ENCODE measurements at regions not wholly inside any gene's neighbourhood (a gene's known extent, or its start where the extent isn't known, plus 50 kb on each side); places are given as distances from the start of the nearest gene placed in this dataset.

DNA sequence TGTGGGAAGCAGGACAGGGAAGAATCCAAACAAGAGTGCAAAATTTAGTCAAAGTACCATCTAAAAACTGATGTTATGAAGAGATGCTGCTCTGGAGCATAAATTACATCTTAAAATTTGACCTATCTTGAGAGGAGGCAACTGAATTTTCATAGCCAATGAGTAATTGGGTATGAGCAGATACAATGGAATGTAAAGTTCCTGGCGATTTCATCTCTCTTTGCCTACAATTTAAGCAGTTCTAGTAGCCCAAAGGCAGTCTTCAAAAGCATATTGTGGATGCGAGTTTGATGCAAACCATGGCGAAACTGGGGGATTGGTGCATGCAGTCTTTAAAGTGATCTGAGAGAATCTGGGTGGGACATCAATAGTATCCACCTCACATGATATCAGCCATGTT lies 1265.9 kb downstream of the BRINP3 start:
- intact Hi-C loops (cut with micrococcal nuclease; ENCODE audit: unreplicated experiment) = no loop called here
- H3K9me3 ChIP-seq (ENCODE audit: low read length) = no peaks in the 10 kb centered on the region
- TF ChIP-seq, protein P1, sequence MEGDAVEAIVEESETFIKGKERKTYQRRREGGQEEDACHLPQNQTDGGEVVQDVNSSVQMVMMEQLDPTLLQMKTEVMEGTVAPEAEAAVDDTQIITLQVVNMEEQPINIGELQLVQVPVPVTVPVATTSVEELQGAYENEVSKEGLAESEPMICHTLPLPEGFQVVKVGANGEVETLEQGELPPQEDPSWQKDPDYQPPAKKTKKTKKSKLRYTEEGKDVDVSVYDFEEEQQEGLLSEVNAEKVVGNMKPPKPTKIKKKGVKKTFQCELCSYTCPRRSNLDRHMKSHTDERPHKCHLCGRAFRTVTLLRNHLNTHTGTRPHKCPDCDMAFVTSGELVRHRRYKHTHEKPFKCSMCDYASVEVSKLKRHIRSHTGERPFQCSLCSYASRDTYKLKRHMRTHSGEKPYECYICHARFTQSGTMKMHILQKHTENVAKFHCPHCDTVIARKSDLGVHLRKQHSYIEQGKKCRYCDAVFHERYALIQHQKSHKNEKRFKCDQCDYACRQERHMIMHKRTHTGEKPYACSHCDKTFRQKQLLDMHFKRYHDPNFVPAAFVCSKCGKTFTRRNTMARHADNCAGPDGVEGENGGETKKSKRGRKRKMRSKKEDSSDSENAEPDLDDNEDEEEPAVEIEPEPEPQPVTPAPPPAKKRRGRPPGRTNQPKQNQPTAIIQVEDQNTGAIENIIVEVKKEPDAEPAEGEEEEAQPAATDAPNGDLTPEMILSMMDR (conservative IDR thresholded peaks at IDR 0.05; ENCODE audit: low read length) = no peak
- no peak for TF ChIP-seq EZH2phosphoT487 (IDR thresholded peaks at IDR 0.05; ENCODE audit: borderline replicate concordance, low read depth, low read length)
- no peaks in the 10 kb centered on the region for H3K9me2 ChIP-seq (ENCODE audit: insufficient read depth, low read length)
- no peak overlapping the region for H3K4me3 ChIP-seq (ENCODE audit: low read depth, low read length, poor library complexity, severe bottlenecking)
- ChIA-PET CTCF (ENCODE audit: unreplicated experiment) (no interaction called here), POLR2A (no interaction called here)
- BruUV-seq (replicated peaks) = no TSS peak
- H4K20me1 ChIP-seq (ENCODE audit: insufficient read depth, low read length) = no peaks in the 10 kb centered on the region
- no peaks in the 10 kb centered on the region for H3K4me1 ChIP-seq (ENCODE audit: insufficient read depth, low read length, poor library complexity, severe bottlenecking)
- H3K27ac ChIP-seq (ENCODE audit: low read depth, low read length, poor library complexity, severe bottlenecking) = no peak overlapping the region
- no peaks in the 10 kb centered on the region for H3K36me3 ChIP-seq (ENCODE audit: insufficient read depth, low read length)
- no peak overlapping the region for H3K4me2 ChIP-seq (ENCODE audit: low read length)
- no peak for DNase-seq (ENCODE audit: low spot score)
- H3K79me2 ChIP-seq (ENCODE audit: insufficient read depth, low read depth, low read length) = no peaks in the 10 kb centered on the region
- H2AFZ ChIP-seq (ENCODE audit: low read length) = no peak overlapping the region

GRCh38 chr1:189212606-189213005 lies 1265.1 kb downstream of the BRINP3 start:
- H3K79me2 ChIP-seq (ENCODE audit: insufficient read depth, low read depth, low read length) = no peaks in the 10 kb centered on the region
- no peak for TF ChIP-seq EZH2phosphoT487 (IDR thresholded peaks at IDR 0.05; ENCODE audit: borderline replicate concordance, low read depth, low read length)
- TF ChIP-seq, protein P1 (conservative IDR thresholded peaks at IDR 0.05; ENCODE audit: low read length) = no peak
- no peak overlapping the region for H3K27ac ChIP-seq (ENCODE audit: low read depth, low read length, poor library complexity, severe bottlenecking)
- H3K9me2 ChIP-seq (ENCODE audit: insufficient read depth, low read length) = no peaks in the 10 kb centered on the region
- DNase-seq (ENCODE audit: low spot score) = no peak
- no peak overlapping the region for H3K4me2 ChIP-seq (ENCODE audit: low read length)
- H2AFZ ChIP-seq (ENCODE audit: low read length) = no peak overlapping the region
- no peaks in the 10 kb centered on the region for H3K4me1 ChIP-seq (ENCODE audit: insufficient read depth, low read length, poor library complexity, severe bottlenecking)
- H3K4me3 ChIP-seq (ENCODE audit: low read depth, low read length, poor library complexity, severe bottlenecking) = no peak overlapping the region
- H3K36me3 ChIP-seq (ENCODE audit: insufficient read depth, low read length) = no peaks in the 10 kb centered on the region
- ChIA-PET POLR2A (interaction anchor here (1.1 kb wide), 1 partner anchor 10 kb away, joined by 3 read pairs; no protein-coding TSS in a partner anchor), CTCF (ENCODE audit: unreplicated experiment) (no interaction called here)
- H3K9me3 ChIP-seq (ENCODE audit: low read length) = no peaks in the 10 kb centered on the region
- intact Hi-C loops (cut with micrococcal nuclease; ENCODE audit: unreplicated experiment) = no loop called here
- no peaks in the 10 kb centered on the region for H4K20me1 ChIP-seq (ENCODE audit: insufficient read depth, low read length)
- no TSS peak for BruUV-seq (replicated peaks)

DNA sequence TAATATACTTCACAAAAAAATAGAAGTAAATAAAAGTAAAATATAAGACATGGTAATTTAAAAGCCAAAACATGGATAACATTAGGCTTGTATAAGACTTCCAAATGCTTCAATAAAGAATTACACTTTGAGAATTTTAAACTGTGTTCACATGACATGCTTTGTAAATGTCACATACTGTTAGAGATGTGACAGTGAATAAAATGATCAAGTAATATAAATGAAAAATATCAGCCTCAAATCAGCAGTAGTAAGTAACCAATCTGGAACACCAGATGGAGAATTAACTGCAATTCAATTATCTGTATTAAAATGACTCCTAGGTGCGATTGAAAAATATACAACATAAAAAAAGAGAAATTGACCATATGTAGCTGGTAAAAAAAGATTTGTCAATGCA lies 1260.8 kb downstream of the BRINP3 start:
- no peak for DNase-seq (ENCODE audit: low spot score)
- intact Hi-C loops (cut with micrococcal nuclease; ENCODE audit: unreplicated experiment) = no loop called here
- BruUV-seq (replicated peaks) = no TSS peak
- ChIA-PET POLR2A (no interaction called here), CTCF (ENCODE audit: unreplicated experiment) (no interaction called here)
- Histone ChIP-seq H4K20me1 (ENCODE audit: insufficient read depth, low read length) (no peaks in the 10 kb centered on the region), H3K9me3 (ENCODE audit: low read length) (no peaks in the 10 kb centered on the region), H2AFZ (ENCODE audit: low read length) (no peak overlapping the region), H3K79me2 (ENCODE audit: insufficient read depth, low read depth, low read length) (no peaks in the 10 kb centered on the region), H3K27ac (ENCODE audit: low read depth, low read length, poor library complexity, severe bottlenecking) (no peak overlapping the region), H3K36me3 (ENCODE audit: insufficient read depth, low read length) (no peaks in the 10 kb centered on the region), H3K4me2 (ENCODE audit: low read length) (no peak overlapping the region), H3K9me2 (ENCODE audit: insufficient read depth, low read length) (no peaks in the 10 kb centered on the region), H3K4me3 (ENCODE audit: low read depth, low read length, poor library complexity, severe bottlenecking) (no peak overlapping the region), H3K4me1 (ENCODE audit: insufficient read depth, low read length, poor library complexity, severe bottlenecking) (no peaks in the 10 kb centered on the region)
- TF ChIP-seq, protein P1 (conservative IDR thresholded peaks at IDR 0.05; ENCODE audit: low read length) = no peak
- no peak for TF ChIP-seq EZH2phosphoT487 (IDR thresholded peaks at IDR 0.05; ENCODE audit: borderline replicate concordance, low read depth, low read length)

Data from OCI-LY7 (cell line).